Lower lobe of right lung (tissue), 2 donors: ENCODE measurements at regions not wholly inside any gene's neighbourhood (a gene's known extent, or its start where the extent isn't known, plus 50 kb on each side); places are given as distances from the start of the nearest gene placed in this dataset.

Source experiments
- ATAC-seq, 2 donors: fragments of 200-7000 bp; cut with Tn5 transposase; one replicate each; pipeline ENCODE4 v1.9.1; 2020 to 2022; ENCODE audit warnings: mild to moderate bottlenecking in 2 of 2, moderate library complexity in 2 of 2
- DNase-seq: peaks from one replicate; pipeline ENCODE4 v3.0.0-alpha.2; 2020
- H3K27ac ChIP-seq: fragments of 200-600 bp; one replicate; pipeline ENCODE4 v1.8.0; 2022
- H3K27me3 ChIP-seq: fragments of 200-600 bp; one replicate; pipeline ENCODE4 v1.8.0; 2022; ENCODE audit warnings: low read depth
- H3K36me3 ChIP-seq: fragments of 200-600 bp; one replicate; pipeline ENCODE4 v1.8.0; 2022; ENCODE audit warnings: mild to moderate bottlenecking
- H3K4me1 ChIP-seq: fragments of 200-600 bp; one replicate; pipeline ENCODE4 v1.8.0; 2022
- H3K4me3 ChIP-seq: fragments of 200-600 bp; one replicate; pipeline ENCODE4 v1.8.0; 2022; ENCODE audit warnings: mild to moderate bottlenecking
- H3K9me3 ChIP-seq: fragments of 200-600 bp; one replicate; pipeline ENCODE4 v1.8.0; 2022
- intact Hi-C: fragments of 100-400 bp; cut with DNase I; formaldehyde crosslinking; loops from one replicate; pipeline ENCODE4 v1.11.0; 2022
- TF ChIP-seq, protein P1 (sequence below): fragments of 200-600 bp; IDR thresholded peaks from one replicate; pipeline ENCODE4 v1.8.0; 2022; ENCODE audit warnings: antibody characterized with exemption, mild to moderate bottlenecking
- donor health status: DM: no; HTN: yes; CAD: no; lungs with severe emphysema.

GRCh38 chr9:8136477-8136876 lies 336.9 kb upstream of the DMAC1 start:
- H3K27me3 ChIP-seq, result no peaks in the 10 kb centered on the region
- TF ChIP-seq, protein P1, sequence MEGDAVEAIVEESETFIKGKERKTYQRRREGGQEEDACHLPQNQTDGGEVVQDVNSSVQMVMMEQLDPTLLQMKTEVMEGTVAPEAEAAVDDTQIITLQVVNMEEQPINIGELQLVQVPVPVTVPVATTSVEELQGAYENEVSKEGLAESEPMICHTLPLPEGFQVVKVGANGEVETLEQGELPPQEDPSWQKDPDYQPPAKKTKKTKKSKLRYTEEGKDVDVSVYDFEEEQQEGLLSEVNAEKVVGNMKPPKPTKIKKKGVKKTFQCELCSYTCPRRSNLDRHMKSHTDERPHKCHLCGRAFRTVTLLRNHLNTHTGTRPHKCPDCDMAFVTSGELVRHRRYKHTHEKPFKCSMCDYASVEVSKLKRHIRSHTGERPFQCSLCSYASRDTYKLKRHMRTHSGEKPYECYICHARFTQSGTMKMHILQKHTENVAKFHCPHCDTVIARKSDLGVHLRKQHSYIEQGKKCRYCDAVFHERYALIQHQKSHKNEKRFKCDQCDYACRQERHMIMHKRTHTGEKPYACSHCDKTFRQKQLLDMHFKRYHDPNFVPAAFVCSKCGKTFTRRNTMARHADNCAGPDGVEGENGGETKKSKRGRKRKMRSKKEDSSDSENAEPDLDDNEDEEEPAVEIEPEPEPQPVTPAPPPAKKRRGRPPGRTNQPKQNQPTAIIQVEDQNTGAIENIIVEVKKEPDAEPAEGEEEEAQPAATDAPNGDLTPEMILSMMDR, result no peak
- no peaks in the 10 kb centered on the region for H3K9me3 ChIP-seq
- no peak for ATAC-seq
- no peak overlapping the region for H3K27ac ChIP-seq
- intact Hi-C loops, result no loop called here
- no peaks in the 10 kb centered on the region for H3K36me3 ChIP-seq
- H3K4me1 ChIP-seq, result no peaks in the 10 kb centered on the region
- DNase-seq, result no peak
- no peak overlapping the region for H3K4me3 ChIP-seq

- H3K36me3 ChIP-seq, result no peaks in the 10 kb centered on the region
- no peaks in the 10 kb centered on the region for H3K27me3 ChIP-seq
- H3K4me1 ChIP-seq, result no peaks in the 10 kb centered on the region
- no peak for ATAC-seq
- intact Hi-C loops, result no loop called here
- no peak overlapping the region for H3K27ac ChIP-seq
- no peak for DNase-seq
- H3K4me3 ChIP-seq, result no peak overlapping the region
- H3K9me3 ChIP-seq, result no peaks in the 10 kb centered on the region
- TF ChIP-seq, protein P1, result no peak
These were observed 335.1 kb upstream of the DMAC1 start for GRCh38 chr9:8134635-8135034.

DNA sequence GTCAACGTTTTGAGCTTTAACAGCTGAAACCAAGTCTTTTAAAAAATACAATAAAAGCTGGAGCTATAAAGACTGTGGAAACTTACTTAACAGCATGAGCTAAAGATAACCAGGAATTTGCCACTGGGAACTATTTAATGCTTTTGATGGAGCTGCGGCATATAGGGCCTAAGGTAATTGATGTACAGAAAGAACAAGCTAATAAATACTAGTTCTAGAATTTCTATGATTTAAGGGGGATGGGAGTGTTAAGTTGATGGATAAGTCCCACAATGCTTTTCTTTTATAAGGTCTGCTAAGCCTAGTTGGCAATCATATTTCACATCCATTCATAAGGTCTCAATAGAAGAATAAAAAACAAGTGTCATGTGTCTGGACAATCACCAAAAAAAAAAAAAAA lies 334.0 kb upstream of the DMAC1 start:
- Histone ChIP-seq H3K36me3 (no peaks in the 10 kb centered on the region), H3K27me3 (no peaks in the 10 kb centered on the region), H3K9me3 (no peaks in the 10 kb centered on the region), H3K4me1 (no peaks in the 10 kb centered on the region), H3K4me3 (no peak overlapping the region), H3K27ac (no peak overlapping the region)
- ATAC-seq (no peak), DNase-seq (no peak)
- intact Hi-C loops, result no loop called here
- TF ChIP-seq, protein P1, result no peak

DNA sequence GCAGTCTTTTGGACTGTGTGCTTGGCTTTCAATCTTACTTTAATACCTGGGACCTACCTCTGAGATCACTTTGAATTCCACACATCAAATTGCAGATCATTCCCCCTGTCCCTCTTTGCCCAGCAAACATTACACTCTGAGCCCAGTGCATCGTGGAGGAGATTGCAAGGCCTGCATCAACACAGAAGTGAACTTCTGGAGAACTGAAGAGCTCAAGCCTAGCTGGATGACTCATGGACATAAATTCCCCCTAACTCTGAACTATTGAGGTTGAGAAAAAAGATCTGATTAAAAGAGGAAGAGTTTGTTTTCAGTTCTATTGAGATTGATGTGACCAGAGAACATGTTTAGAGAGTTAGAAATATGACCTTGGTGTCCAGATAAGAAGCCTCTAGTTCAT lies 316.0 kb upstream of the DMAC1 start:
- H3K4me3 ChIP-seq, result no peak overlapping the region

GRCh38 chr9:8114826-8115225 lies 315.2 kb upstream of the DMAC1 start:
- DNase-seq (no peak), ATAC-seq (no peak)
- intact Hi-C loops, result no loop called here
- TF ChIP-seq, protein P1, result no peak
- H3K27ac ChIP-seq, result no peak overlapping the region
- no peak overlapping the region for H3K4me3 ChIP-seq
- H3K9me3 ChIP-seq, result no peaks in the 10 kb centered on the region
- no peaks in the 10 kb centered on the region for H3K4me1 ChIP-seq
- H3K36me3 ChIP-seq, result no peaks in the 10 kb centered on the region
- no peaks in the 10 kb centered on the region for H3K27me3 ChIP-seq

More for the DNA sequence above, 316.0 kb upstream of the DMAC1 start:
- Histone ChIP-seq H3K4me1 (no peaks in the 10 kb centered on the region), H3K9me3 (no peaks in the 10 kb centered on the region), H3K27me3 (no peaks in the 10 kb centered on the region), H3K36me3 (no peaks in the 10 kb centered on the region), H3K27ac (no peak overlapping the region)
- DNase-seq (no peak), ATAC-seq (no peak)
- intact Hi-C loops, result no loop called here
- TF ChIP-seq, protein P1, result no peak

DNA sequence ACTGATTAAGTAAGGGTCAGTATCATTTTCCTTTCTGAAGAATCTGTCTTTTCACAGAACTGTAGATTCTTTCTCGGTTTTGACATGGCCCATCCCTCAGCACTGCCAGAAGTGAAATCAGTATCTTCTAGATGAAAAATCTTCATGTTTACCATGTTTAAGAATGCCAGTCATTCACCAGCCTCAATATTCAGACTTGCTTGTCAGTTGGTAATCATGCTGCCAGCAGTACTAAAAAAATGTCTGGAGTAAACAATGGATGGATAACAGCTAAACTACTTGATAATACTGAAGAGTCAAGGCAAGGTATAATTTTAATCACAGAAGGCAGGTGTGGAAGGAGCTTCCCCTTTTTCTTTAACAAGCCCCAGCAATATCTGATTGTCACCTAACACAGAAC lies 306.8 kb upstream of the DMAC1 start:
- DNase-seq (no peak), ATAC-seq (no peak)
- Histone ChIP-seq H3K36me3 (no peaks in the 10 kb centered on the region), H3K27ac (no peak overlapping the region), H3K4me3 (no peak overlapping the region), H3K4me1 (no peaks in the 10 kb centered on the region), H3K27me3 (no peaks in the 10 kb centered on the region), H3K9me3 (no peaks in the 10 kb centered on the region)
- intact Hi-C loops, result no loop called here
- TF ChIP-seq, protein P1, result no peak
